GM23338 (cell line): ENCODE measurements at regions not wholly inside any gene's neighbourhood (a gene's known extent, or its start where the extent isn't known, plus 50 kb on each side); places are given as distances from the start of the nearest gene placed in this dataset.

Experiments
- ATAC-seq: fragments of 200-7000 bp; cut with Tn5 transposase; 3 replicates; pipeline ENCODE4 v1.9.1; 2020
- DNase-seq: peaks from one replicate; pipeline ENCODE4 v3.0.0-alpha.2; 2015; ENCODE audit warnings: low spot score
- H2AFZ ChIP-seq: fragments of 200-600 bp; sonication (generic); 2 replicates; pipeline ENCODE4 v1.8.0; 2016; ENCODE audit warnings: antibody characterized with exemption, mild to moderate bottlenecking, moderate library complexity
- H3F3A ChIP-seq: fragments of 200-600 bp; sonication (generic); replicated peaks from 2 replicates; pipeline ENCODE4 v1.8.0; 2017; ENCODE audit warnings: antibody characterized with exemption, mixed run types, low read depth
- H3K27ac ChIP-seq: fragments of 200-600 bp; sonication (generic); 2 replicates; pipeline ENCODE4 v1.6.1; 2016; ENCODE audit warnings: low read depth
- H3K27me3 ChIP-seq: fragments of 200-600 bp; sonication (generic); 2 replicates; pipeline ENCODE4 v1.8.0; 2016; ENCODE audit warnings: mild to moderate bottlenecking, mixed run types, moderate library complexity; ENCODE audit not compliant: insufficient read depth
- H3K36me3 ChIP-seq: fragments of 200-600 bp; sonication (generic); 2 replicates; pipeline ENCODE4 v1.8.0; 2016; ENCODE audit warnings: mild to moderate bottlenecking; ENCODE audit not compliant: insufficient read depth
- H3K4me1 ChIP-seq: fragments of 200-600 bp; sonication (generic); 2 replicates; pipeline ENCODE4 v1.8.0; 2016; ENCODE audit warnings: mild to moderate bottlenecking, moderate library complexity; ENCODE audit not compliant: insufficient read depth
- H3K4me2 ChIP-seq: fragments of 200-600 bp; sonication (generic); 2 replicates; pipeline ENCODE4 v1.7.1; 2017; ENCODE audit warnings: mixed run types
- H3K4me3 ChIP-seq: fragments of 200-600 bp; sonication (generic); 2 replicates; pipeline ENCODE4 v1.6.1; 2016; ENCODE audit warnings: mixed run types
- H3K79me2 ChIP-seq: fragments of 200-600 bp; sonication (generic); replicated peaks from 2 replicates; pipeline ENCODE4 v1.8.0; 2017; ENCODE audit warnings: mild to moderate bottlenecking; ENCODE audit not compliant: insufficient read depth
- H3K9me2 ChIP-seq: fragments of 200-600 bp; sonication (generic); 2 replicates; pipeline ENCODE4 v1.8.0; 2017; ENCODE audit not compliant: insufficient read depth
- H4K20me1 ChIP-seq: fragments of 200-600 bp; sonication (generic); replicated peaks from 2 replicates; pipeline ENCODE4 v1.8.0; 2017; ENCODE audit warnings: mild to moderate bottlenecking; ENCODE audit not compliant: insufficient read depth
- H3K27ac Mint-ChIP-seq: 2 replicates; pipeline ENCODE4 v1.8.0; 2020; ENCODE audit warnings: inconsistent platforms, mild to moderate bottlenecking, moderate library complexity, mixed read lengths
- H3K27me3 Mint-ChIP-seq: 3 replicates; pipeline ENCODE4 v1.8.0; 2022; ENCODE audit warnings: low read depth, mild to moderate bottlenecking, moderate library complexity, mixed read lengths, inconsistent platforms; ENCODE audit not compliant: insufficient read depth, poor library complexity
- H3K36me3 Mint-ChIP-seq: 3 replicates; pipeline ENCODE4 v1.8.0; 2021; ENCODE audit warnings: low read depth, mild to moderate bottlenecking, inconsistent platforms, moderate library complexity, mixed read lengths
- H3K4me1 Mint-ChIP-seq: 3 replicates; pipeline ENCODE4 v1.8.0; 2020; ENCODE audit warnings: mild to moderate bottlenecking, inconsistent platforms, mixed read lengths
- H3K4me3 Mint-ChIP-seq: 3 replicates; pipeline ENCODE4 v1.8.0; 2021; ENCODE audit warnings: moderate library complexity, mild to moderate bottlenecking, inconsistent platforms, mixed read lengths
- H3K9me3 Mint-ChIP-seq: 3 replicates; pipeline ENCODE4 v1.8.0; 2020; ENCODE audit warnings: moderate library complexity, mild to moderate bottlenecking, inconsistent platforms, mixed read lengths
- CREB1 ChIP-seq: fragments of 250-450 bp; sonication (Bioruptor Pico); IDR thresholded peaks from 2 replicates; pipeline ENCODE4 v1.5.0; 2020; ENCODE audit warnings: low read depth, mild to moderate bottlenecking, moderate library complexity
- EZH2 ChIP-seq: fragments of 200-600 bp; sonication (generic); IDR thresholded peaks from one replicate; pipeline ENCODE4 v1.8.0; 2017; ENCODE audit warnings: antibody characterized with exemption, mild to moderate bottlenecking, low read depth; ENCODE audit not compliant: unreplicated experiment
- EZH2phosphoT487 ChIP-seq: fragments of 200-600 bp; sonication (generic); IDR thresholded peaks from one replicate; pipeline ENCODE4 v1.8.1; 2018; ENCODE audit warnings: antibody characterized with exemption; ENCODE audit not compliant: unreplicated experiment
- NANOG ChIP-seq: IDR thresholded peaks from 2 replicates; pipeline ENCODE4 v1.6.1; 2016; ENCODE audit warnings: antibody characterized with exemption, borderline replicate concordance
- ZNF331 ChIP-seq: fragments of 250-450 bp; sonication (Bioruptor Pico); IDR thresholded peaks from 2 replicates; pipeline ENCODE4 v1.5.0; 2020; ENCODE audit warnings: low read depth, mild to moderate bottlenecking, moderate library complexity
- TF ChIP-seq, protein P1 (sequence below): fragments of 250-450 bp; sonication (Bioruptor Pico); IDR thresholded peaks from 2 replicates; pipeline ENCODE4 v1.5.0; 2020; ENCODE audit warnings: mild to moderate bottlenecking, moderate library complexity
- TF ChIP-seq, protein P2 (sequence below), 2 experiments: fragments of 200-600 bp in 1 of 2; sonication (generic) in 1 of 2; conservative IDR thresholded peaks; 2 replicates each; pipeline versions ENCODE4 v1.5.1 to v1.6.1; 2016 to 2017; ENCODE audit warnings: antibody characterized with exemption in 2 of 2, low read depth in 2 of 2, mild to moderate bottlenecking in 2 of 2, moderate library complexity in 1 of 2

- TF ChIP-seq, protein P1, sequence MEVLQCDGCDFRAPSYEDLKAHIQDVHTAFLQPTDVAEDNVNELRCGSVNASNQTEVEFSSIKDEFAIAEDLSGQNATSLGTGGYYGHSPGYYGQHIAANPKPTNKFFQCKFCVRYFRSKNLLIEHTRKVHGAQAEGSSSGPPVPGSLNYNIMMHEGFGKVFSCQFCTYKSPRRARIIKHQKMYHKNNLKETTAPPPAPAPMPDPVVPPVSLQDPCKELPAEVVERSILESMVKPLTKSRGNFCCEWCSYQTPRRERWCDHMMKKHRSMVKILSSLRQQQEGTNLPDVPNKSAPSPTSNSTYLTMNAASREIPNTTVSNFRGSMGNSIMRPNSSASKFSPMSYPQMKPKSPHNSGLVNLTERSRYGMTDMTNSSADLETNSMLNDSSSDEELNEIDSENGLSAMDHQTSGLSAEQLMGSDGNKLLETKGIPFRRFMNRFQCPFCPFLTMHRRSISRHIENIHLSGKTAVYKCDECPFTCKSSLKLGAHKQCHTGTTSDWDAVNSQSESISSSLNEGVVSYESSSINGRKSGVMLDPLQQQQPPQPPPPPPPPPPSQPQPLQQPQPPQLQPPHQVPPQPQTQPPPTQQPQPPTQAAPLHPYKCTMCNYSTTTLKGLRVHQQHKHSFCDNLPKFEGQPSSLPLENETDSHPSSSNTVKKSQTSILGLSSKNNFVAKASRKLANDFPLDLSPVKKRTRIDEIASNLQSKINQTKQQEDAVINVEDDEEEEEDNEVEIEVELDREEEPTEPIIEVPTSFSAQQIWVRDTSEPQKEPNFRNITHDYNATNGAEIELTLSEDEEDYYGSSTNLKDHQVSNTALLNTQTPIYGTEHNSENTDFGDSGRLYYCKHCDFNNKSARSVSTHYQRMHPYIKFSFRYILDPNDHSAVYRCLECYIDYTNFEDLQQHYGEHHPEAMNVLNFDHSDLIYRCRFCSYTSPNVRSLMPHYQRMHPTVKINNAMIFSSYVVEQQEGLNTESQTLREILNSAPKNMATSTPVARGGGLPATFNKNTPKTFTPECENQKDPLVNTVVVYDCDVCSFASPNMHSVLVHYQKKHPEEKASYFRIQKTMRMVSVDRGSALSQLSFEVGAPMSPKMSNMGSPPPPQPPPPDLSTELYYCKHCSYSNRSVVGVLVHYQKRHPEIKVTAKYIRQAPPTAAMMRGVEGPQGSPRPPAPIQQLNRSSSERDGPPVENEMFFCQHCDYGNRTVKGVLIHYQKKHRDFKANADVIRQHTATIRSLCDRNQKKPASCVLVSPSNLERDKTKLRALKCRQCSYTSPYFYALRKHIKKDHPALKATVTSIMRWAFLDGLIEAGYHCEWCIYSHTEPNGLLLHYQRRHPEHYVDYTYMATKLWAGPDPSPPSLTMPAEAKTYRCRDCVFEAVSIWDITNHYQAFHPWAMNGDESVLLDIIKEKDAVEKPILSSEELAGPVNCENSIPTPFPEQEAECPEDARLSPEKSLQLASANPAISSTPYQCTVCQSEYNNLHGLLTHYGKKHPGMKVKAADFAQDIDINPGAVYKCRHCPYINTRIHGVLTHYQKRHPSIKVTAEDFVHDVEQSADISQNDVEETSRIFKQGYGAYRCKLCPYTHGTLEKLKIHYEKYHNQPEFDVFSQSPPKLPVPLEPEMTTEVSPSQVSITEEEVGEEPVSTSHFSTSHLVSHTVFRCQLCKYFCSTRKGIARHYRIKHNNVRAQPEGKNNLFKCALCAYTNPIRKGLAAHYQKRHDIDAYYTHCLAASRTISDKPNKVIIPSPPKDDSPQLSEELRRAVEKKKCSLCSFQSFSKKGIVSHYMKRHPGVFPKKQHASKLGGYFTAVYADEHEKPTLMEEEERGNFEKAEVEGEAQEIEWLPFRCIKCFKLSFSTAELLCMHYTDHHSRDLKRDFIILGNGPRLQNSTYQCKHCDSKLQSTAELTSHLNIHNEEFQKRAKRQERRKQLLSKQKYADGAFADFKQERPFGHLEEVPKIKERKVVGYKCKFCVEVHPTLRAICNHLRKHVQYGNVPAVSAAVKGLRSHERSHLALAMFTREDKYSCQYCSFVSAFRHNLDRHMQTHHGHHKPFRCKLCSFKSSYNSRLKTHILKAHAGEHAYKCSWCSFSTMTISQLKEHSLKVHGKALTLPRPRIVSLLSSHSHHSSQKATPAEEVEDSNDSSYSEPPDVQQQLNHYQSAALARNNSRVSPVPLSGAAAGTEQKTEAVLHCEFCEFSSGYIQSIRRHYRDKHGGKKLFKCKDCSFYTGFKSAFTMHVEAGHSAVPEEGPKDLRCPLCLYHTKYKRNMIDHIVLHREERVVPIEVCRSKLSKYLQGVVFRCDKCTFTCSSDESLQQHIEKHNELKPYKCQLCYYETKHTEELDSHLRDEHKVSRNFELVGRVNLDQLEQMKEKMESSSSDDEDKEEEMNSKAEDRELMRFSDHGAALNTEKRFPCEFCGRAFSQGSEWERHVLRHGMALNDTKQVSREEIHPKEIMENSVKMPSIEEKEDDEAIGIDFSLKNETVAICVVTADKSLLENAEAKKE (CRISPR knock-in tag) = no peak
- TF ChIP-seq, protein P2, sequence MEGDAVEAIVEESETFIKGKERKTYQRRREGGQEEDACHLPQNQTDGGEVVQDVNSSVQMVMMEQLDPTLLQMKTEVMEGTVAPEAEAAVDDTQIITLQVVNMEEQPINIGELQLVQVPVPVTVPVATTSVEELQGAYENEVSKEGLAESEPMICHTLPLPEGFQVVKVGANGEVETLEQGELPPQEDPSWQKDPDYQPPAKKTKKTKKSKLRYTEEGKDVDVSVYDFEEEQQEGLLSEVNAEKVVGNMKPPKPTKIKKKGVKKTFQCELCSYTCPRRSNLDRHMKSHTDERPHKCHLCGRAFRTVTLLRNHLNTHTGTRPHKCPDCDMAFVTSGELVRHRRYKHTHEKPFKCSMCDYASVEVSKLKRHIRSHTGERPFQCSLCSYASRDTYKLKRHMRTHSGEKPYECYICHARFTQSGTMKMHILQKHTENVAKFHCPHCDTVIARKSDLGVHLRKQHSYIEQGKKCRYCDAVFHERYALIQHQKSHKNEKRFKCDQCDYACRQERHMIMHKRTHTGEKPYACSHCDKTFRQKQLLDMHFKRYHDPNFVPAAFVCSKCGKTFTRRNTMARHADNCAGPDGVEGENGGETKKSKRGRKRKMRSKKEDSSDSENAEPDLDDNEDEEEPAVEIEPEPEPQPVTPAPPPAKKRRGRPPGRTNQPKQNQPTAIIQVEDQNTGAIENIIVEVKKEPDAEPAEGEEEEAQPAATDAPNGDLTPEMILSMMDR (conservative IDR thresholded peaks at IDR 0.05; ENCODE audit: low read depth in 2 of 2) = no peak
These were observed 56.7 kb upstream of the MSTN start (continued) for GRCh38 chr2:190119257-190119656.

DNA sequence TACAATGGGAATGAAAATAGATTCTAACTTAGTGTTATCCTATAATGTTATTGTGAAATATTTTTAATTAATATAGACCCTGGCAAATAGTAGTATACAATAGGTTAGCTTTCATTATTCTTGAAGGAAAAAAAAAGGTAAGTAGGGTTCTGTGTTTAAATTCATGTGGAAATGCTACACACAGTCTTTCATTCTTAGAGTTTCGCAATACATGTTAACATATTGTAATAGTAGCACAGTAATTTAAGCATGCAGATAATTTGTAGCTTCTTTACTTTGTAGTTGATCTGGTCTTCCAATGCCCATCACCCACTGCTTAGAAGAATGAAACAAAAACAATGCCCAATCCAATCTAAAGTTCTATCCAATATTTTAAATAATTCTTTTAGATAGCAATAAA lies 54.8 kb upstream of the MSTN start:
- Mint-ChIP-seq H3K4me3 (no peak overlapping the region), H3K27ac (no peak overlapping the region), H3K36me3 (no peaks in the 10 kb centered on the region), H3K4me1 (peaks cover 20% of the 10 kb centered on the region), H3K9me3 (no peaks in the 10 kb centered on the region; the same call in 2 of the 3 replicates), H3K27me3 (peaks cover 4% of the 10 kb centered on the region)
- no peaks in the 10 kb centered on the region for H4K20me1 ChIP-seq
- no peaks in the 10 kb centered on the region for H3K36me3 ChIP-seq
- H3K4me1 ChIP-seq = peaks cover 14% of the 10 kb centered on the region
- H3K4me2 ChIP-seq = no peak overlapping the region
- DNase-seq (no peak), ATAC-seq (no peak)
- no peak overlapping the region for H3K4me3 ChIP-seq
- H3F3A ChIP-seq = no peaks in the 10 kb centered on the region
- H3K79me2 ChIP-seq = no peaks in the 10 kb centered on the region
- H3K9me2 ChIP-seq = no peaks in the 10 kb centered on the region; the same call in 1 of the 2 replicates
- H3K27me3 ChIP-seq = no peaks in the 10 kb centered on the region
- H3K27ac ChIP-seq = no peak overlapping the region
- H2AFZ ChIP-seq = no peak overlapping the region
- no peak for TF ChIP-seq CREB1 (CRISPR knock-in tag)
- no peak for TF ChIP-seq EZH2phosphoT487
- no peak for TF ChIP-seq ZNF331 (CRISPR knock-in tag)
- no peak for TF ChIP-seq EZH2
- TF ChIP-seq, protein P1 (CRISPR knock-in tag) = no peak
- no peak for TF ChIP-seq NANOG
